Lung microvascular endothelial cell (primary cell): ENCODE measurements at regions not wholly inside any gene's neighbourhood (a gene's known extent, or its start where the extent isn't known, plus 50 kb on each side); places are given as distances from the start of the nearest gene placed in this dataset.
"Not testable (repeated sequence)": the region's sequence is repeated elsewhere in the genome, so short reads cannot be mapped to it uniquely, and the experiment has no call there.

Experiments used
- DNase-seq, 2 donors: peaks; one replicate each; pipeline versions ENCODE4 v3.0.0 to v3.0.0-alpha.2; 2010; ENCODE audit warnings: low read depth in 2 of 2

DNA sequence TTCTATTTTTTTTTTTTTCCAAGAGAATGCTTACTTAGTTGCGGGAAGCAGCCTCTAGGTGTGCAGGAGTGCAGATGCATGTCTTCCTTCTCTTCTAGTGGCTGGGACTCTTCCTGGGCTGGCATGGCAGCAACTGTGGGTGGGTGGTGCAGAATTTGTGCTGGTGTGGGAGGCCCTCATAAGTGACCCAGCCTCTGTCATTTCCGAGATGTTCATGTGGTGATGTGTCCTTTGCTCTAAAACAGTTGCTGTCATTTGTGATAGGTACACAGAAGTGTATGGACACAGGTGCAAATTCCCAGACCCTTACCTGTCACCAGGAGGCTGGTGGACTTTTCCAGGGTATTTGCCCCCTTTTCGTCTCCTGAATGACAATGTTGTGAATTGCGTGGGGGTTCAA is 367.7 kb downstream of the KCNRG start:
- DNase-seq: no peak

DNA sequence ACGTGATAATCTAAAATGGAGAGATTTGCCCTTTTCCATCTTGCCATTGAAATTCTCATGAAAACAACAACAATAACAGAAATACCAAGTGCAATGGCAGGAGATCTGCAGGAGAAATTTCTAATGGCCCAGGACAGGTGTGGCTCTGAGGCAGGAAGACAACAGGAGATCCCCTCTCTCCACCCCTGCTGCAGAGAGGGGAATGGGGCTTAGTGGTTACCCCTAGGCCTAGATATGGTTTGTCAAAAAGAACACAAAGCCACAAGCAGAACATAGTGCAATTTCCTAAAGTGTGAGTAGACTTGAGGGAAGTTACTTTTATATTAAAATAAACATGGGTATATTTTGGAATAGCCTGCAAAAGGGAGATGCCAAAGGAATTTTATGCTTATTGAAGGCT is 369.5 kb downstream of the KCNRG start:
- DNase-seq: no peak

DNA sequence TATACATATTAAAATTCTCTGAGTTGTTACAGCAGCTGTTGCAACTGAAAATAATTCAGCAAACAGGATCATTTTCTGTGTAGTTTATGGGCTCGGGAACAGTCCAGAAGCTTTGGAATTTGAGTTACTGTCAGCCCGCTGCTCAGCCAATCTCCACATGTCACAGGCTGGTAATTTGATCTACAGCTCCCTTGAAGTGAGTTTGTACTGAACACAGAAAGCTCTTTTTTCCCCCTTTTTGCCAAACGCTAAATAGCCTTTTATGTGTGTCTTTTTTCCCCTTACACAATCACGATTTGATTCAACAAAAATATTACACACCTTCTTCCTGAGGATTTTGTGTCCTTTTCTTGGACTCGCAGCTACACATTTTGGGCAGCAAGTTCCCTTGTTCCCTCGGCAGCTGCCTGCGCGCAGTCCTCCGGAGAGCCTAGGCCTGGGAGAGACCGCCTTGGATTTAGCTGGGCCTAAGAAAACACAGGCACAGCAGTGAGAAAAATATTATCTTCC is 371.4 kb downstream of the KCNRG start:
- DNase-seq: peak in 1 of 2 donors; percentile 12

DNA sequence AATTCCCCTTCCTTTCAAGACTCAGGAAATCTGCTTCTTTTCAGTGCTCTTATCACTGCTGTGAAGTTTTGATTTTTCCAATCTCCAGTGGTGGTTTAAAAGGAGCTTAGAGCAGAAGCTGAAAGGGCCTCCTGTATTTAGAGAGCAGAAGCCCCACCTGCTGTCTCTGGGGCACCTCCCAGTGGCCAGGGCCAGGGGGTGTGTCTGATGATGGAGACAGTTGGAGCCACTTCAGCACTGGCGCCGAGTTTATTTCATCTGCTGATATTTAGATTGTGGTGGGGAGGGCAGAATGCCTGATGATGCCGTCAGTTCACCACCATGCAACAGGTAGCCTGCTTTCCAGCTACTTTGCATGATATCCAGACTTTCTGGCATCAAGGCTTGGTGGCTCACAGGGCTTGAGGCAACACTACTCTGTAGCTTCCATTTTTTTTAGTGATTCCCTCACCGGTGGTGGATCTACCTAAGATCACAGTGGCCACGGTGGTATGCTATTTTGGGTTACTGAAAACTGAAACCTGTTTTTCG is 371.9 kb downstream of the KCNRG start:
- peak in 1 of 2 donors; percentile 43 for DNase-seq

DNA sequence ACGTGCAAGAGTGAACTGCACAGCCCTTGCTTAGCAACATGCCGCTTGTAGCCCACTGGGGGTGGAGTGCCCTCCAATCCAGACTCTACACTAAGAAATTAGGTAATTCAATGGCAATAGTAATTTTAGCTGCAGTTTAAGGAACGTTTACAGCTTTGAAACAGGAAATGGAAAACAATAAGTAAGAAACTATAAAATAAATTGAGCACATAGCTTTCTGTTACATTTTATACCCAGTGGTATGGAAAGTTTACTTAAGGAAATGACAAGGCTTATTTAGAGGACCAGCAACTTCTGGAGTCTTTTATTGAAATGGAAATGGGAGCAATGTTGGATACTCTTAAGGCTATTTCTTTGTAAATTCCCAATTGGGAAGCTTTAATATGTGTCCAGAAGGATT is 373.2 kb downstream of the KCNRG start:
- peak in 1 of 2 donors; percentile 34 for DNase-seq

DNA sequence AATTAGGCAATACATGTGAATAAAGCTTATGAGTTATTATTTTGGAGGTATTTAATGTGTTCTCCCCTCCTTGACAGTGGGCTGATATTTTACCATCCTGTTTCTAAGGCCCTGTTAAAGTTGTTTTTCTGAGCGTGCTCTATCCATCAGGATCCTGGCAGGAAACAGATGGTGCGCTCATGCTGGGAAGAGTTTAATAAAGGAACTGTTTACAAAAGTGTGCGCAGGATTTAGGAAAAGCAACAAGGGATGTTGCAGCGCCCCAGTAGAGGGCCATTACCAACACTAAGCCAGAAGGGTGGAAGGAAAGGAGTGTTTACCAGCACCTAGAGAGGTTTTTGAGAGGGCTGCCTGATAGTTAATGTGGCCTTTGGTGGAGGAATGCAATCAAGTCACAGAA is 374.5 kb downstream of the KCNRG start:
- DNase-seq: peak; percentile 75

DNA sequence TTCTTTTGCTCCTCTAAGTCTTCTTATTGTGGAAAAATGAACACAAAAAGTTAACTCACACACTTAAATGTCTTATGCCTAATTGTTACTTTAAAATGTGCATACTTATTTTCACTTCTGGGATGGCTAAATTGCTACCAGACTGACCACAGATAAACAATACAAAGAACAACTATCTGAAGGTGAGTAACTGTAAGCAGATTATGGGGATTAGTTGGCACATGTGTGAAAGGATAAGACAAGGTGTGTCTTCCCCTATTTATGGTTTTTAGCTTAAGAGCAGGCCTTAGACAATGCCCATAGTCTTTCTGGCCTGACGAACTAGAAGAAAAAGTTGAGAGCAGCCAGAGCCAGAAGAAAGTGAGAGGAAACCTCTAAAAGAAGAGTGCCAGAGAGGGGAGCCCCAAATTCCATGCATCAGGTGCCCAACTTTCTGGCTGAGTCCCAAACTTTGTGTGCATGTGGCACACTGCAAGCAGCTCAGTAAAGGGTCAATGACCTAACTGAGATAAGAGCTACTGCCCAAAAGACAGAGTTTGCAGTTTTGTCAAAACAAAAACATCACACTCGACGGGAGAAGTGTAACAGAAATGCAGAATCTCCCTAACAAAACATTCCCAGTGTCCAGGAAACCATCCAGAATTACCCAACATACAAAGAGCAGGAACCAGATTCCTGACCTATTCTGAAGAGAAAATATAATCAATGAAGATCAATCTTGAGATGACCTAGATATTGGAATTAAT is 375.4 kb downstream of the KCNRG start:
- peak in 1 of 2 donors; percentile 56 for DNase-seq

DNA sequence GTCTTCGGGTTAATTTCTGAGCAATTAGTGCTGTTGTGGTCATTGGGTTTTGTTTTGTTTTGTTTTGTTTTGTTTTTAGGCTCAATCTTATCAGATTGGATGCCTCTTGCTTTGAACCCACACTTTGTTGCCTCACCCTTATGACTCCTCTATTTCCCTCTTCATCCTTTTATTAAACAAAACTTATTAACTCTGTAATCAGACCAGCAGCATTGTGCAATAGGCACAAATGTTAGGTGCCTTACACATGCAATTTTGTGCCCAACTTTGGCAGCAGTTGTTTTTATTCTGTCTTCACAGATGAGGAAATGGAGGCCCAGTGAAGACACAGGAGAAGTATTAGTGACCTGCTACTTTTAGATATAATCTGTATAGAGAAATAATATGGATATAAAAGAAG is 377.7 kb downstream of the KCNRG start:
- no peak for DNase-seq

DNA sequence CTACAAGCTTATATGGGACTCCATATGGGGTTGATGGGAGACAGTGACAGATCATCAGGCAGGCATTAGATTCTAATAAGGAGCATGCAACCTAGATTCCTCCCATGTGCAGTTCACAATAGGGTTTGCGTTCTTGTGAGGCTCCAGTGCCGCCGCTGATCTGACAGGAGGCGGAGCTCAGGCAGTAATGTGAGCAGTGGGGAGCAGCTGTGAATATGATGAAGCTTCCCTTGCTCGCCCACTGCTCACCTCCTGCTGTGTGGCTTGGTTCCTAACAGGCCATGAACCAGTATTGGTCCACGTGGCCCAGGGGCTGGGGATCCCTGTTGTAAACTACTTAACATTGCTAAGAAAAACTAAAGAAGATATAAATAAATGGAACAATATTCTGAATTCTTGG is 378.4 kb downstream of the KCNRG start:
- DNase-seq: peak in 1 of 2 donors; percentile 11

DNA sequence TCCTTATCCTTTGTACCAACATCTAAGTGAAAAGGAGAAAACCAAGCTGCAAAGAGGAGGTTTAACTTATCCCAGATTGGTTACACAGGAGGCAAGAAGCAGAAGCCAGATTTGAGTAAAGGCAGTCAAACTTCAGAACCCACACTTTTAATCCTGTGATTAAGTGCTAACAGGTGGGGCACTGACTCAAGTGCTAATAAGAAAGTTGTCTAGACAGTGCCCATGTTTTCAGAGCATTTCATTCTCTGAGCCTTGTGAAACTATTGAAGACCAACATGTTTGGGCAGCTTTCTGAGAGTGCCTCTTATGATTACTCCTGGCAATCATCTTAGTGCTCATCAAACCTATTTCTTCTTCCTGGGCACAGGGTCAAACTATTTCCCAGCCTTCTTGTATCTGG is 380.8 kb downstream of the KCNRG start:
- no peak for DNase-seq

DNA sequence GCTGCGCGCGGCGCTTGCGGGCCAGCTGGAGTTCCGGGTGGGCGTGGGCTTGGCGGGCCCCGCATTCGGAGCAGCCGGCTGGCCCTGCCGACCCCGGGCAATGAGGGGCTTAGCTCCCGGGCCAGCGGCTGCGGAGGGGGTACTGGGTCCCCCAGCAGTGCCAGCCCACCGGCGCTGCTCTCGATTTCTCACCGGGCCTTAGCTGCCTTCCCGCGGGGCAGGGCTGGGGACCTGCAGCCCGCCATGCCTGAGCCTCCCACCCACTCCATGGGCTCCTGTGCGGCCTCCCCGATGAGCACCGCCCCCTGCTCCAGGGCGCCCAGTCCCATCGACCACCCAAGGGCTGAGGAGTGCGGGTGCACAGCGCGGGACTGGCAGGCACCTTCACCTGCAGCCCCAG is 381.4 kb downstream of the KCNRG start:
- not testable (repeated sequence) for DNase-seq

DNA sequence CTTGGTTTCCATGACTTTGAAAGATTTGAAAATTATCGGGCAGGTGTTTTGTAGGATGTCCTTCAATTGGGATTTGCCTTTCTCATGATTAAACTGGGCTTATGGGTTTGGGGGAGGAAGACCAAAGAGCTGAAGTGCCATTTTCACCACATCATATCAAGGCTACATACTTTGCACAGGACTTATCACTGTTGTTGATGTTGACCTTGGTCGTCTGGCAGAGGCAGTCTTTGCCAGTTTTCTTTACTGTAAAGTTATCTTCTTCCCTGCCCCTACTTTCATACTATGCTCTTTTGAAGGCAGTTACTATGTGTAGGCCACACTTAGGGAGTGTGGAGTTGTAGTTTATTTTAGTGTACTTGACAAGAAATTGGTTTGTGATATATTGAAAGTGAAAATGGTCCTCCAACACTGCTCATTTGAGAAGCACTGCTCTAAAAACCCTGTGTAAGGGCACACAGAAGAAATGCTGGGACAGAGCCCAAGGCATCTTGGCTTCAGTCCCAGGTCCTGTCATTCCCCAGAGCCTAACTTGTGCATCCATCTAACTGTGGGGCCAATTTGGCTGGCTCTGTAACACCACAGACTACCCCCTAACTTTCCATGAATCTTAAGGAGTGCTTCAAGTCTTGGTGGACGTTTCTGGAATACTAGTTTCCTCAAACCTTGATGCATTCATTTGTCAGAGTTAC is 384.9 kb downstream of the KCNRG start:
- DNase-seq: peak in 1 of 2 donors; percentile 10

DNA sequence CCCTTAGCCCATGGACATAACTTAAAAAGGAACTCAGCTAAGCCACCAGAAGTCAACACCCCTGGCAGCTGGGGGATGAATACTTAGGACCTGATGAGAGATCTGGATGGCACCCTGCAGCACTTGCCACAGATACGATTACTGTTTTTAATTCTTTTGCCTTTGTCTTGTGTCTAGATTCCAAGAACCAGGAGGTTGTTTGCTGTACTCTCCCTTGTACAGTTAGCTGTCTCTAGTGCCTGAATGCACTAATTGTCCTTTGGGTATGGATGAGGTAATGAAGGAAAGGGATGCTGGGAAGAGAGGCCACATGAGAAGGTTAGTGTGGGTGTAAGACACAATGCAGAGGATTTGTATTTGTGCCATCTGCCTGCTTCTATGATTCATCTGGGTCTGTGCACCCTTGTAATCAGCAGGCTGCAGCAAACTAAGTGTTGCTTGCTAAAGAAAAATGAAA is 385.8 kb downstream of the KCNRG start:
- peak in 1 of 2 donors; percentile 45 for DNase-seq

DNA sequence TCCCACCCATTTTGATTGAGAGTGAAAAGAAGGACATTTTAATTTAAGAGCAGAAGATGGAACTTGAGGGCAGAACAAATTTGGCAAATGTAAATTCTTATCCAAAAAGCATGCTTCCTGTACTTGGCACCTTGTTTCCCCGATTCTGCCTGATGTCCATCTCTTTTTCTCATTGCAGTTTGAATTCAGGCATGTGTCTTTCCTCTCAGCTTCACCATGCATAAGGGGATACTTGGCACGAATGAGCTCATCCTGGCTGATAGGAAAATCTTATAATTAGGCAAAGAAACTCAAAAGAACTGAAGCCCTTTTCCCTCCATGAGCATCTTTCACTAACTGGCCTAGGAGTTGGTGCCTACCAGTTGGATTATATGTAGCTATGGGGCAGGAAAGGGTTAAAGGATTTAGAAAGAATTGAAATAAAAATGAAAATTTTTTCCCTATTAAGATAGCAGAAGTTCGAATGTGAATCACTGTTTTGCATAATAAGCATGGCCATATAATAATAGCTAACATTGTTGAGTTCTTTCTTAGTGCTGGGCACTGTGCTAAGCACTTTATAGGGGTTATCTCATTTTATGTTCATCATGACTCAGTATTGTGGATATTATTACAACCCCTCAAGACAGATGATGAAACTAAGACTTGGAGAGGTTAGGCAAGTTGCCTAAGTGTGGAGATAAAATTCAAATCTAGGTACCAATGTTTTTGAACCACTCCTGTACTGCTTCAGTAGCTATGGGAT is 386.6 kb downstream of the KCNRG start:
- no peak for DNase-seq

DNA sequence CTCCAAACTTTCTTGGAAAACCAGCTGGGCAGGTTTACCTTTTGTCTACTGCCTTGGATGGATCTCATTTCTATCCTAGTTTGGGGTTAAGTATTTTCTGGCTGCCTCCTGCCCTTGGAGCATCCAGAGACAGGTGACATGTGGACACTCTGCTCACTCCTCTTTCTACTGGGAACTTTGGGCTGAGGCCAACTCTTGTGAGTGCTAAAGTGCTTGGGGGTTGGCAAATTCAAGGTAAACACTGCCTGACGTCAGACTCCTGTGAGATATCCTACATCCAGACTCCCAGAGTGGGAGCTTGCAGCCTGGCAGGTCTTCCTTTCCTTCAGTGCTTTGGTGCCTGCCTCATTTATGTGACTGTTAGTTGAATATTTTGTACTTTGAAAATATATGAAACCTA is 388.1 kb downstream of the KCNRG start:
- no peak for DNase-seq

DNA sequence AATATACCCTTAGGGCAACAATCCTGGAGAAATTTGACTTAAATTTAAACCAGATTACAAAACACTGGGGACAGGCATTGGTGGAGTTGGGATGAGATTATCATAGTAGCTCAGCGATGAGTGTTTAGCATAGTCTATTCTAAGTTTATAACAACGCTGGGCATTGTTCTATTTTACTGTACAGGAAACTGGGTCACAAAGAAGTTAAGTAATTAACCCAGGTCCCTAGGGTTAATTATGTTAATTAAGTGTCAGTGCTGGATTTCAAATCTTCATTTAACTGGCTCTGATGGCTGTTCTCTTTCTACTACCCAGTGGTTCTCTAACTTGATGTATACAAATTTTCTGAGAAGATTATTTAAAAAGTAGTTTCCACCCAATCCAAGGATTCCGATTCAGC is 388.9 kb downstream of the KCNRG start:
- DNase-seq: no peak

DNA sequence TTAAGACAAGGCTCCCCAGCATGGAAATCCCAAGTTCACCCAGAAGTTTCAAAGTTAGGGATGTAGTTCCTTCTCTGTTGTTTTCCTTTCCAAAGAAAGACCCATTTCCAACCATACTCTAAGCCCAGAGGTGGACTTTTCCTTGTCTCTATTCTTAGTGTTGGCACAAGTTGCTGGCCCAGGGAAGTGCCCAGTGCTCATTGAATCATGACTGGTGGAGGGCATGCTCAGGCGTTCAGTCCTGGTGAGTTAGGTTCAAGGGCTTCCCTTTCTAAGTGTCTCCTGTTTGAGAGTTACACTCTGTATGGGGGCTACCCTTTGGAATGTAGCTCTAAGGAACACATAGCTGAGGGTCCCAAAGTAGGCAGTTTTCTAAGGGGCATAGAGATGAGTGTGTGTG is 389.5 kb downstream of the KCNRG start:
- DNase-seq: no peak

DNA sequence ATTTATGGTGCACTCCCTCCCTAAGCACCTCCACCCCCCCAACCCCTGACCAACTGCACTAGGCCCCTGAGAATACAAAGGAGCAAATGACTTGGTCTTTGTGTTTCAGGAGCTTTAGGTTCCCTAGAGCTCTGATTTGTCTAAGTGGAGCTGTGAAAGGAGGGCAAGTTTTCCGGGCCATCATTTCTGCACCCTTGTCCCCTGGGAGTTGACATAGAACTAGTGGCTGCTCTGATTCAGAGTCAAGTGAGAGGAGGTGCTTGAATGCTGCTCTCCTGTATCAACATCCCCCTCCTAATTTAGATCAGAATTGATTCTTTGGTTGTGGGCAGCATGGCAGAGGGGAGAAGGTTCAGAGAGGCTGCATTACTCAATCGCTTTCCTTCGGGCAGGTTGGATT is 391.6 kb downstream of the KCNRG start:
- DNase-seq: no peak

DNA sequence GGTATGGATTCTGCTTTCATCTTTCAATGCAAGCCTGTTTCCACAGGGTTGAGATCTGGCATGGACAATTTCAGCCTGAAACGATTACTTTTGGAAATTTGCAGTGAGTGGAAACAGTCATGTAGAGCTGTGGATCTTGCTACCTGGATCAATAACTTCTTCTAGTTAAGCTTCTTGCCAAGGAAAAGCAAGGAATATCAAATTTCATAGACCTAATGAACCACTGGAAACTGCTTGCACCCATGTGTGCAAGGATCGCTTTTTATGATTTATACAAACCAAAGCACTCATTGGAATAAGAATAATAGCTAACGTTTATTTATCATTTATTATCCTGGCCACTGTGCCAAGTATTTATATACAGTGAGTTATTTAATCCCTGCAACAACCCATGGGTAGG is 392.8 kb downstream of the KCNRG start:
- no peak for DNase-seq

DNA sequence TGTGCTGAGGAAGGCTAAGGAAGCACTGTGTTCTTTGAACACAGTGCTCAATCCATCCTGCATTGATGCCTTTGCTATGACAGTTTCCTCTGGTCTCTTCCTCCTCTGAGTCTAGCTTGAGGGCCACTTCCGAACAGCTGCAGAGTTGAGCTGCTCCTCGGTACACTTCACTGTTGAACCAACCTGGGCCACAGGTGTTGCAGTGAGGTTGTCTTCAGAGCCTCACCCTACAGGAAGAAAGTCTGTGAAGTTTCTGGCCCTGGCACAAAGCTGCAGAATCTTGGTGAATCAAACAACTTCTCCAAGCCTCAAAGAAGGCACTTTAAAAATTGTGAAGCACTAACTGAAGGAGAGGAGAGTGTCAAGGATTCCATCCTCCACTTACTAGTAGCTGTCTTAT is 394.0 kb downstream of the KCNRG start:
- no peak for DNase-seq

DNA sequence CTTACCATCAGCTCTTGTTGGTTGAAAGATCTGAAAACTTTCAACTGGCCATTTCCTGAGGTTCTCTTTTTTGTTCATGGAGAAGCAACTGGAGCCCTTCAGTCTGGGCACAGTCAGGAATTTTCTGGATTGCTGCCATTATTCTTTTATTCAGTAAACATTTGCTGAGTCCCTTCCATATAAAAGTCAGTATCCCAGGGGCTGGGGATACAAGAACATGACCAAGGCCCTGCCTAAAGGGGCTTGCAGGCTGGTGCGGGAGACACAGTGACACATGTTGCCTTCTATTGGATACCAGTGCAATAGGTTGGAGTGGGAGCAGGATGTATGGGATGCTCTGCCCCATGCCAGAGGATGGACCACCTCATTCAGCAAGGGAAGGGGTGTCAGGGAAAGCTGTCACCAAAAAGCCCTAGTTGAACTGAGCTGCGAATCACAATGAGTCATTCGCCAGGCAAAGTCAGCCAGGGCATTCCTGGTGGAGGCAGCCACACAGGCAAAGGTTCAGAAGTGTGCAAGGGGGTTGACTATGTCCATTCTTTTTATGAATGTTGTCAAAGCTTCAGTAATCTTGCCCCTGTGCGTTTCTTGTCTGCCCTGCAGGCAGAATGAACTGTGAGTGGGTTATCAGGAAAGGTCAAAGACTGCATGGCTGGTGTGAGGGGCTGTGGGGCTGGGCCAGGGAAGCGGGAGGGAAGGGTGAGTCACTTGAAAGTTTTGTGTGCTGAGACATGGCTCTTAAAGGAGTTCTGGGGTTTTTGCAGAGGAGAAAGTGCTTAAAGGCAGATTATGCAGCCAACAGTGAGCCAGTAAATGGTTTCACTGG is 395.9 kb downstream of the KCNRG start:
- peak; percentile 11 to 71 for DNase-seq
